Fibroblast of lung (primary cell): ENCODE measurements at regions not wholly inside any gene's neighbourhood (a gene's known extent, or its start where the extent isn't known, plus 50 kb on each side); places are given as distances from the start of the nearest gene placed in this dataset.

Experiments
- EZH2 ChIP-seq: IDR thresholded peaks from 2 replicates; pipeline ENCODE4 v1.5.1; 2012; ENCODE audit warnings: low read length, control low read depth, mild to moderate bottlenecking; ENCODE audit errors: missing control alignments
- TF ChIP-seq, protein P1 (sequence below), 2 donors: IDR thresholded peaks in 1 of 2; conservative IDR thresholded peaks in 1 of 2; 1 replicate in 1 of 2; 2 replicates in 1 of 2; pipeline ENCODE4 v1.5.1; 2011 to 2012; ENCODE audit warnings: low read length in 2 of 2, control low read depth in 1 of 2, inconsistent platforms in 1 of 2, low read depth in 1 of 2, mild to moderate bottlenecking in 1 of 2

DNA sequence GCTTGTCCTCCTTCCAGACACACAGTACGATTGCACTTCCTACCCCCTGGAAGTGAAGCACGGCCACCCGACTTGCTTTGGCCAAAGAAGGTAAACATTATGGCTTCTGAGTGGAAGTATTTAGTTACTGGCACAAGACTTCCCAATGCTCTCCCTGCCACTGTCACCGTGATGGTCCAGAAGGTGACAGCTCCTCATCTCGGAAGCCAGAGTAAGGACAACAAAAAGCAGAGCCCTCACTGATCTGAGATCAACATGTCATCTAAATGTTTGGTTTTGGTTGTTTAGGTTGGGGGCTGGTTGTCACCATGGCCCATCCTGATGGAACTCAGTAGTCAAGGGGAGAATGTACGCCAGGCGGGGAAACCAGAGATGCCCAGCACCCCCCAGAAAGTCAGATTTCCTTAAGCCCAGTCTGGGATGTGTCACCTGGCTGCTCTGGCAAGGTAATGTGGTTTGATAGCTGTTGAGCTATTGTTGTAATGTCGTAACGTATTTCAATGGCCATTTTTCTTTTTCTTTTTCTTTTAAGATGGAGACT, 170.1 kb upstream of the ZNF536 start:
- TF ChIP-seq, protein P1, sequence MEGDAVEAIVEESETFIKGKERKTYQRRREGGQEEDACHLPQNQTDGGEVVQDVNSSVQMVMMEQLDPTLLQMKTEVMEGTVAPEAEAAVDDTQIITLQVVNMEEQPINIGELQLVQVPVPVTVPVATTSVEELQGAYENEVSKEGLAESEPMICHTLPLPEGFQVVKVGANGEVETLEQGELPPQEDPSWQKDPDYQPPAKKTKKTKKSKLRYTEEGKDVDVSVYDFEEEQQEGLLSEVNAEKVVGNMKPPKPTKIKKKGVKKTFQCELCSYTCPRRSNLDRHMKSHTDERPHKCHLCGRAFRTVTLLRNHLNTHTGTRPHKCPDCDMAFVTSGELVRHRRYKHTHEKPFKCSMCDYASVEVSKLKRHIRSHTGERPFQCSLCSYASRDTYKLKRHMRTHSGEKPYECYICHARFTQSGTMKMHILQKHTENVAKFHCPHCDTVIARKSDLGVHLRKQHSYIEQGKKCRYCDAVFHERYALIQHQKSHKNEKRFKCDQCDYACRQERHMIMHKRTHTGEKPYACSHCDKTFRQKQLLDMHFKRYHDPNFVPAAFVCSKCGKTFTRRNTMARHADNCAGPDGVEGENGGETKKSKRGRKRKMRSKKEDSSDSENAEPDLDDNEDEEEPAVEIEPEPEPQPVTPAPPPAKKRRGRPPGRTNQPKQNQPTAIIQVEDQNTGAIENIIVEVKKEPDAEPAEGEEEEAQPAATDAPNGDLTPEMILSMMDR (conservative IDR thresholded peaks at IDR 0.05 in 1 of 2, IDR thresholded peaks at IDR 0.05 in 1 of 2; ENCODE audit: low read depth in 1 of 2, low read length in 2 of 2): no peak
- no peak for TF ChIP-seq EZH2
